Transverse colon (tissue), 3 donors: ENCODE measurements at regions not wholly inside any gene's neighbourhood (a gene's known extent, or its start where the extent isn't known, plus 50 kb on each side); places are given as distances from the start of the nearest gene placed in this dataset.

Experiments
- CTCF ChIP-seq, 5 experiments: fragments of 200-600 bp in 3 of 5; fragments of 450-650 bp in 2 of 5; sonication (generic) in 3 of 5; IDR thresholded peaks; 1 replicate in 2 of 5; 2 replicates in 3 of 5; pipeline ENCODE4 v1.5.1; 2016 to 2017; ENCODE audit warnings: antibody characterized with exemption in 5 of 5, inconsistent platforms in 3 of 5, mild to moderate bottlenecking in 2 of 5, moderate library complexity in 1 of 5
- POLR2A ChIP-seq: fragments of 450-650 bp; IDR thresholded peaks from one replicate; pipeline ENCODE4 v1.6.1; 2016; ENCODE audit warnings: antibody characterized with exemption, mild to moderate bottlenecking, moderate library complexity

GRCh38 chr6:99818161-99818560 lies 175.9 kb downstream of the MCHR2 start:
- no peak for TF ChIP-seq CTCF (IDR thresholded peaks at IDR 0.05)
- TF ChIP-seq POLR2A, result no peak
